IPS-18a (cell line): ENCODE measurements at regions not wholly inside any gene's neighbourhood (a gene's known extent, or its start where the extent isn't known, plus 50 kb on each side); places are given as distances from the start of the nearest gene placed in this dataset.

Experiments used
- H3K27ac ChIP-seq: one replicate; pipeline ENCODE4 v1.5.1; 2013; ENCODE audit warnings: low read length
- H3K27me3 ChIP-seq: one replicate; pipeline ENCODE4 v1.6.1; 2013; ENCODE audit warnings: mild to moderate bottlenecking, low read length; ENCODE audit not compliant: control insufficient read depth, insufficient read depth
- H3K36me3 ChIP-seq: one replicate; pipeline ENCODE4 v1.6.1; 2013; ENCODE audit warnings: low read depth, low read length; ENCODE audit not compliant: control insufficient read depth
- H3K4me1 ChIP-seq: one replicate; pipeline ENCODE4 v1.6.1; 2013; ENCODE audit warnings: low read depth, low read length; ENCODE audit not compliant: control insufficient read depth
- H3K4me3 ChIP-seq: one replicate; pipeline ENCODE4 v1.5.1; 2013; ENCODE audit warnings: low read length
- H3K9ac ChIP-seq: one replicate; pipeline ENCODE4 v1.6.1; 2013; ENCODE audit warnings: mild to moderate bottlenecking, low read length, moderate library complexity
- H3K9me3 ChIP-seq: one replicate; pipeline ENCODE4 v1.6.1; 2013; ENCODE audit warnings: low read depth, low read length; ENCODE audit not compliant: control insufficient read depth

- Histone ChIP-seq H3K9ac (no peak overlapping the region), H3K27me3 (peaks cover 6% of the 10 kb centered on the region)
These were observed 84.5 kb upstream of the SNTG2 start for GRCh38 chr2:866009-866680.

GRCh38 chr2:864501-865106 is 86.0 kb upstream of the SNTG2 start:
- Histone ChIP-seq H3K27ac (no peak overlapping the region), H3K9ac (no peak overlapping the region), H3K36me3 (no peaks in the 10 kb centered on the region), H3K27me3 (peaks cover 6% of the 10 kb centered on the region), H3K4me3 (no peak overlapping the region), H3K4me1 (peaks cover 6% of the 10 kb centered on the region), H3K9me3 (no peaks in the 10 kb centered on the region)

More at GRCh38 chr2:866009-866680, 84.5 kb upstream of the SNTG2 start:
- no peaks in the 10 kb centered on the region for H3K36me3 ChIP-seq
- H3K4me3 ChIP-seq, result no peak overlapping the region
- H3K27ac ChIP-seq, result no peak overlapping the region
- H3K4me1 ChIP-seq, result peaks cover 6% of the 10 kb centered on the region
- H3K9me3 ChIP-seq, result no peaks in the 10 kb centered on the region

- Histone ChIP-seq H3K27me3 (peaks cover 6% of the 10 kb centered on the region), H3K9me3 (no peaks in the 10 kb centered on the region), H3K4me1 (peaks cover 6% of the 10 kb centered on the region), H3K36me3 (no peaks in the 10 kb centered on the region), H3K4me3 (no peak overlapping the region), H3K27ac (no peak overlapping the region), H3K9ac (no peak overlapping the region)
These were observed 86.8 kb upstream of the SNTG2 start for GRCh38 chr2:863732-864450.

- Histone ChIP-seq H3K4me3 (no peak overlapping the region), H3K27me3 (peaks cover 6% of the 10 kb centered on the region), H3K36me3 (no peaks in the 10 kb centered on the region), H3K9ac (no peak overlapping the region), H3K4me1 (peaks cover 6% of the 10 kb centered on the region), H3K9me3 (no peaks in the 10 kb centered on the region), H3K27ac (no peak overlapping the region)
These were observed 87.8 kb upstream of the SNTG2 start for GRCh38 chr2:862731-863466.

- Histone ChIP-seq H3K36me3 (no peaks in the 10 kb centered on the region), H3K9me3 (no peaks in the 10 kb centered on the region), H3K4me3 (no peak overlapping the region), H3K27ac (no peak overlapping the region), H3K27me3 (peaks cover 6% of the 10 kb centered on the region), H3K9ac (no peak overlapping the region), H3K4me1 (peaks cover 6% of the 10 kb centered on the region)
These were observed 88.3 kb upstream of the SNTG2 start for GRCh38 chr2:862355-862687.

GRCh38 chr2:861655-862354 is 88.8 kb upstream of the SNTG2 start:
- peaks cover 6% of the 10 kb centered on the region for H3K4me1 ChIP-seq
- H3K27me3 ChIP-seq, result peaks cover 6% of the 10 kb centered on the region
- no peaks in the 10 kb centered on the region for H3K36me3 ChIP-seq
- no peak overlapping the region for H3K9ac ChIP-seq
- no peak overlapping the region for H3K4me3 ChIP-seq
- no peak overlapping the region for H3K27ac ChIP-seq
- no peaks in the 10 kb centered on the region for H3K9me3 ChIP-seq

- H3K27me3 ChIP-seq, result no peaks in the 10 kb centered on the region
- H3K4me3 ChIP-seq, result no peak overlapping the region
- no peak overlapping the region for H3K27ac ChIP-seq
These were observed 90.3 kb upstream of the SNTG2 start for GRCh38 chr2:860259-860855.

GRCh38 chr2:858646-859045 is 92.0 kb upstream of the SNTG2 start:
- Histone ChIP-seq H3K27me3 (no peaks in the 10 kb centered on the region), H3K4me1 (no peaks in the 10 kb centered on the region), H3K9me3 (no peaks in the 10 kb centered on the region), H3K4me3 (no peak overlapping the region), H3K27ac (no peak overlapping the region), H3K36me3 (no peaks in the 10 kb centered on the region), H3K9ac (no peak overlapping the region)

More at GRCh38 chr2:860259-860855, 90.3 kb upstream of the SNTG2 start:
- no peaks in the 10 kb centered on the region for H3K4me1 ChIP-seq
- H3K9ac ChIP-seq, result no peak overlapping the region
- H3K9me3 ChIP-seq, result no peaks in the 10 kb centered on the region
- no peaks in the 10 kb centered on the region for H3K36me3 ChIP-seq

- Histone ChIP-seq H3K27ac (no peak overlapping the region), H3K27me3 (no peaks in the 10 kb centered on the region), H3K4me1 (no peaks in the 10 kb centered on the region)
These were observed 92.7 kb upstream of the SNTG2 start for GRCh38 chr2:857937-858336.

GRCh38 chr2:857081-857480 is 93.6 kb upstream of the SNTG2 start:
- Histone ChIP-seq H3K27ac (no peak overlapping the region), H3K27me3 (no peaks in the 10 kb centered on the region), H3K4me3 (no peak overlapping the region), H3K9ac (no peak overlapping the region), H3K9me3 (no peaks in the 10 kb centered on the region), H3K4me1 (no peaks in the 10 kb centered on the region), H3K36me3 (no peaks in the 10 kb centered on the region)

More at GRCh38 chr2:857937-858336, 92.7 kb upstream of the SNTG2 start:
- H3K9ac ChIP-seq, result no peak overlapping the region
- H3K36me3 ChIP-seq, result no peaks in the 10 kb centered on the region
- no peak overlapping the region for H3K4me3 ChIP-seq
- no peaks in the 10 kb centered on the region for H3K9me3 ChIP-seq

GRCh38 chr2:856456-856855 is 94.2 kb upstream of the SNTG2 start:
- Histone ChIP-seq H3K4me3 (no peak overlapping the region), H3K36me3 (no peaks in the 10 kb centered on the region), H3K27ac (no peak overlapping the region), H3K9ac (no peak overlapping the region), H3K9me3 (no peaks in the 10 kb centered on the region), H3K27me3 (no peaks in the 10 kb centered on the region), H3K4me1 (no peaks in the 10 kb centered on the region)
